EL (cell line): ENCODE measurements at regions not wholly inside any gene's neighbourhood (a gene's known extent, or its start where the extent isn't known, plus 50 kb on each side); places are given as distances from the start of the nearest gene placed in this dataset.

Experiments
- DNase-seq: peaks from one replicate; pipeline ENCODE4 v3.0.0-alpha.2; 2016

DNA sequence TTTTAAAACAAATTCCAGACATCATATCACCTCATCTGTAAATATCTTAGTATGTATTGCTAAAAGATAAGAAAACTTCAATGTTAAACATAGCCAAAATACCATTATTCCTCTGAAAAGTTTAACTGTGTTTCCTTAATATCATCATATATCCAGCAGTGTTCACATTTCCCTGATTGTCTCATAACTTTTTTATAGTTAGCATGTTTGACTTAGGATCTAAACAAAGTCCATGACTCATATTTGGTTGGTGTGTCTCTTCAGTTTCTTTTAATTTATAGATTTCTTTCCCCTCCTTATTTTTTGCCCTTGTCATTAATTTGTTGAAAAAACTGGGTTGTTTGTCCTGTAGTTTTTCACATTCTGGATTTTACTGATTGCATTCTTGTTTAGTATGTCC, 163.0 kb downstream of the RPS12 start:
- DNase-seq, result no peak

DNA sequence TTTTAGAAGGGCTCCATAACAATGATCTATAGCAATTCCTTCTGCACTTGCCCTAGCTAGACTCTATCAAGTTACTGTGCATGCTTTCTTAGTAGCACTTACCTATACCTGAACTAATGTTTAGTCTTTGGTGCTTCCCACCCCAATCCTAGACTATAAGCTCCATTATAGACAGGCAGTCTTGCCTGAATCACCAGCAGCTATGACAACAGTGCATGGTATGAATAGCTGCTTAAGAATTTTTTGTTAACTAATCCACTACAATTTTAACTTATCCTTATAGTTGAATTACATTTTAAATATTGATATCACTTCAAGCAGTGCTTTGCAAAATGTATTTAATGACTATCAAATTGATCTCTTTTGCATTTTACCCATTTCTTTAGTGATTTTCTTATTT, 164.3 kb downstream of the RPS12 start:
- no peak for DNase-seq

DNA sequence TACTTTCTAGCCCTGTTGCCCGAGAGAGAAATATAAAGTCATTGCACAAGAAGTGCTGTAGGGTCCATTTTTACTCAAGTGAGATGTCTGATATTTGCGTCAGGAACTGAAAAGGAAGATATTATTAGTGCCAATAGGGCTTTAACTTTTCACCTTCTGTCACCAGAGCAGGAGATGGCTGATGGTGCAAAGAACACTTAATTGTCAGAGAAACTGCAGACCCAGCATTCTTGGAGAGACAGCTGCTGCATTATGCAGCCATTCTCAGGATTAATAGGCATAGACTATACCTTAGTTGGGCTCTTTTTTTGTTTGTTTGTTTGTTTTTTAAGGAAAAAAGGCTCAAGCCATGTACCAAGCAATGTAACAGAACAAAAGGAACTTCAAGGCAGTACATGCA, 179.4 kb downstream of the RPS12 start:
- DNase-seq, result no peak

DNA sequence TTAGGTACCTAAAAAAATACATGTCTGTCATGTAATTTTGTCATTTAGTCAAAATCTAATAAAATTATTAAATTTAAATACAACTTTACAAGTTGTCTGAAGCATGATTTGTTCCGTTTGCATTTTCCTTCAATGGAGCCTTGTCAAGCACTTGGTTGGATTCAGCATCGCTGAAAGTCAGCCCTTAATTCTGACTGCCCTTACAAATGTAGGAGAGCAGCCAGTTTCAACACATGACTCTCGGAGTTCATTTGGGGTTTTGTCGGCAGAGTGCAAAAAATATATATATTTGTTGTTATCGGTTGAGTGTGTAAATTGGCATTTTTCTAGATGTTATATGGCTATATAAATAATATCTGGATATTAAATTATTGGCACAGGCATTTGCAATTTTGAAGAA, 180.6 kb downstream of the RPS12 start:
- no peak for DNase-seq

DNA sequence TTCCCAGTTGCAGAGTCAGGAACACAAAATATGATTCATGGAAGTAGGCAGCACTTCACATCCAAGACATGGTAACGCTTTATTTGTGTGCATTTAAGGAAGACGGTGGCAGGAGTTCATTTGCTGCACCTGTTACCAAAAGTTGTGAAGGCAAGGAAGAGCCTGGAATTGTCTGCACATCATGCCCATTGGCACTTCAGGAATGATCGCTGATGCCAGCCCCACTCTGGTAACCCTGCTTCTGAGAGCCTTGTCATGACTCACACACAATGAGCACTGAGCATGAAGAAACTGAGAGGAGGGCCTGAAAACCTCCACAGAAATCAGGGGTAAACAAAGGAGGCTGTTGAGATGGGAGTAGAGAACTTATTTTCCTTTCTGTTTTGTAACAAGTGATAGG, 181.1 kb downstream of the RPS12 start:
- DNase-seq, result no peak

DNA sequence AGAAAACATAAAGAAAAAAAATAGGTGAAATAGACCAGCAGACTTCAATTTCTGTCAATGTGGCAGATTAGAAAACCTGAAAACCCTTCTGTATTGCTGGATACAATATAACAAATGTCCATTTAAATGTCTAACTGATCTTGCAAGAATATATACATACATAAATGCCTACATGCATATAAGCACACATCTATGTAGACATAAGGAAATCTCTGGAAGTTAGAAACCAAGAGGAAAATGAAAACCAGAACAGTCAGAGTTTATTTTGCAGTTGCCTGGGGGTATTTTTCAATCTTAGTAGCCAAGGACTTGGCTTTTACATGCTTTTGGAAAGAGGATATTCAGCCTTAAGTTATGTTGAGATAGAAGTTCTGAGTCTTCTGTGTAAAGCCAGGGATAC, 184.0 kb downstream of the RPS12 start:
- DNase-seq, result no peak

DNA sequence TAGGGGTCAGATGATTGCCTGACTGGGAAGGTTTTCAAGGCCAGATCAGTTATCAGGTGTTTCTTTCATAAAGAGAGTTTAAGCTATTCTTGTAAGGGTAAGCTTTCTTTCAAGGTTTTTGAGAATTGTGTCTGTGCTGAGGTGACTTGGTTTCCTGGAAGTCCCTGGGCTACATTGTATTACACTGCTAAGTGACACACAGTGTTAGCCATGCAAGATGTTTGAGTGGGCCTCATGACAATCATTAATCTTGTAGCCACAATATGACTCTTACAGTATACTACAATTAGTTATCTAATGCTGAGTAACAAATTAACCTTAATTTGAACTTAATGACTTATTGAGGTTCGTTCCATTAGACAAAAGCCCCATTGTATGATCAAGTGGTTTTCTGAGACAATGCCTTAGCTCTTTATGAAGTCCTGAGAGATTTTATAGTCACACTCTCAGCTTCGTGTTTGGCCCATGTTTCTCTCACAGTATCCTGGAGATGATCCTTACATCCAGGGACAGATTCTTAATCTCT, 186.7 kb downstream of the RPS12 start:
- DNase-seq, result no peak

DNA sequence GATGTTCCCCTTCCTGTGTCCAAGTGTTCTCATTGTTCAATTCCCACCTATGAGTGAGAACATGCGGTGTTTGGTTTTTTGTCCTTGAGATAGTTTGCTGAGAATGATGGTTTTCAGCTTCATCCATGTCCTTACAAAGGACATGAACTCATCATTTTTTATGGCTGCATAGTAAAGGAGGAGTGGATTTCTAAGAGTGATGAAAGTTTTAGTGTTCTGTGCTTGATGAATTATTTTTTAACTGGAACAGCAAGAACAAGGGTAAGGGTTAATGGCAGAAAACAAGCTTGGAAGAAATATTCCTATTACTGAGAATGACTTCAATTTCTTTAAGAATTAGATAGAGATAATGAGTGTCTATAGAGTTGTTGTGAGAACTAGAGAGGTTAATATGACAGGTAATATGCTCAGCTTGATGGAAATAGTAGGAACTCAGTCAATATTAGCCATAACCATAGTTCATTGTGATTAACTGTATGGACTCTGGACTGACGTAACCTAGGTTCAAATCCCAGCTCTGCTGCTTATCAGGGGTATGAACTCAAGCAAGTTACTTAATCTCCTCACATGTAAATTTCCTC, 190.0 kb downstream of the RPS12 start:
- DNase-seq, result no peak

DNA sequence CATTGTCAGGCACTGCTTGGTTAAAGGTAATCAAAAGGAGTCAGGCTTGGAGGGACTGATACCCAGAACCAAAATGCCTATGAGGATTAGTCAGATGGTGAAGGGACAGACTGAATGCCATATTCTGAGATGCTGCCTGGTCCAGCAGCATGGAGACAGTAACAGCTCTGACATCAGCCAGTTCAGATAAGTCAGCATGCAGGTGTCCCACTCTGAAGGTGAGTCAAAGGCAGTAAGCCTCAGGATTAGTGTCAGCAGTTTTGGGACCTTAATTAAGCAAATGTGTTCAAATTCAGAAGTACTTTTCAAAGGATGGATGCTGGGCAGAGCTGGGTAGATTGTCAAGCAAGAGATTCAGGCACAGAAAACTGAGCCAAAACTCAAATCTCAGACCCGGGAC, 198.4 kb downstream of the RPS12 start:
- no peak for DNase-seq

DNA sequence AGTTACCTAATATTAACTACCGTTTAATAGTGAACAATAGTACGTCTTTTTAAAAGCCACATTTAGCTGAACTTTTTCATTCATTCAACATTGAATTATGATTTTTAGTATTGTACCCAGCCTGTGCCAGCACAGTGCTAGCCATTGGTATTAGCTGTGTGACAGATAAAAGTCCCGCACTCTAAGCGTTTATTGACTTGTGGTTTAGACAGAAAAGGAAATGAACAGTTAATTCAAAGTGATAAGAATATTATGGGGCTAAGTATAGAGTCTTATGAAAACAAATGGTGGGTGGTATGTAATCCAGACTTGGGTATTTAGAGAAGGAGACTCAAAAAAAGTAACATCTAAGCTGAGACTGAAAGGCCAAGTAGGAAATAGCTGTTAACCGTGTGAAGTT, 202.3 kb downstream of the RPS12 start:
- no peak for DNase-seq

DNA sequence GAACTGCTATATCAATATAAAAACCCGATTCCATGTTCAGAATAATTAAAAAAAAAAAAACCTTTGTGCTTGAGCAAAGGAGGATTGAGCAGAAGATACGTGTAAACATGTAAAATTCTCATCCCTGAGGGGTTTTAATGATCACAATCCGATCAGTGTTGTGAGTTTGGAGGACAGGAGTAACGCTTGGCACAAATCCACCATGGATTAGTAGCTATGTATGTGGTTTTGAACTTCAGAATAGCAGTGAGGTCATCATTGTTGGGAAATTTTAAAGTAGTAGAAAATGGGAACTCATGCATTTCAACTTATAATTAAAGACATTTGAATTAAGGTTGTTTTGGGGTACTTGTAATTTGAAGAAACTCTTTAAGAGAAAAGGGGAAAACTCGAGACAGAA, 203.2 kb downstream of the RPS12 start:
- no peak for DNase-seq

DNA sequence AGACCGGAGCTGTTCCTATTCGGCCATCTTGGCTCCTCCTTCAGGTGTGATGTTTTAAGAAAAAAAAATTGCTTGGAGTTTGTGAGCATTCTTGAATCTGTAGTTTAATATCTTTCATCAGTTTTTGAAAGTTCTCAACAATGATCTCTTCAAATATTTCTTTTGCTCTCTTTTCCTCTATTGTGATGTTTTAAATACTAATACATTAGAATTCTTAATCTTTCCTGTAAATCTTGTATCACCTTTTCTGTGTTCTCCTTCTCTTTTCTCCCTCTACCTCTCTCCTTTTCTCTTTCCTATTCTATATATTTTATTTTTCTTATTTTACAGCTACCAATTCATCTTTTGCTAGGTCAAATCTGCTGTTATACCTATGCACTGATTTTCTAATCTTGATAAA, 212.3 kb downstream of the RPS12 start:
- DNase-seq, result no peak

DNA sequence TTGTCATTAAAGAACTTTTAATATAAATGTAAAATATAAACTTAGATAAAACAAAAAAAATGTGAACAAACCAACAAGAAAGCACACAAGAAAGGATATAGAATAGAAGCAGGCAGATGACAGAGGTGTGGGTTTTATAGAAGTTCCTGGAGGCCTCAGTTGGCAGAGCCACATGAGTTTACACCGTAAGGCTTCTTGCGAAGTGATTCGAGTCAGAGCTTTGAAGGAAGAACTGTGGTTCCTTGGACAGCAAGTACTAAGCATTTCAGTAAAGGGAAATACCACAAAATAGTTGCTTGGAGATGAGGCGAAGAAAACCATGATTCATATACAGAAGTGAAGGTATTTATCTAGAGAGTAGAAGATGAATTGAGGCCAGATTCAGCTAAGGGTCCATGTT, 207.9 kb upstream of the EYA4 start:
- no peak for DNase-seq

DNA sequence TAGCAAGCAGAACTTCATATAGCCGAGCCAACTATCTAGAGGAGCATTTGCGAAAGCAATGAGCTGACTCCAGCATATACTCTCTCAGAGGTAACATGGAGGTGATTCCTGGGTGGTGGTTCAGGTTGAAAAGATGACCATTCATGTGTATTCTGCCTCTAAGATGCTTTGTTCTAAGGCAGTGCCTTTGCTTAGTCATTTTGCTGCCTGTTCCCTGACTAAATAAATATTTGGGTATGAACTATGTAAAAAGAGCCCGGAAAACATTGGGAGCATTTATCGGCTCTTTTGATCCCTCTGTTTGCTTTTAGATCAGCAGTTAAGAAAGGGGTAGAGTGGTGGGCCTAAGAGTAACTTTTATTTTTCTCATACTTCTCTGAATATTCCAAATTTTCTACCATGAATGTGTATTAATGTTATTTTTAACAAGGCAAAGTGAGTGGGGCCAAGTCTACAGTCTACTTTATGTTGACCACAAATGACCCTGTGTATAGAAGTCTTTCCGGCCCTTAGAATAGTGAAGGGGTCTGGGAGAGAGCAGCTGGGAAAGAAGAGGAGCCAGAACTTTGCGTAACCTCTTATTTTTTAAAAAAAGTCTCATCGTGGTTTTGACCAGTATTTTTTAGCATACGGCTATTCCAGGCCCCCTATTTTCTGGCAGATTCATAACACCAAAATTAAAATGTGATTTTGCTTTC, 206.5 kb upstream of the EYA4 start:
- DNase-seq, result no peak

DNA sequence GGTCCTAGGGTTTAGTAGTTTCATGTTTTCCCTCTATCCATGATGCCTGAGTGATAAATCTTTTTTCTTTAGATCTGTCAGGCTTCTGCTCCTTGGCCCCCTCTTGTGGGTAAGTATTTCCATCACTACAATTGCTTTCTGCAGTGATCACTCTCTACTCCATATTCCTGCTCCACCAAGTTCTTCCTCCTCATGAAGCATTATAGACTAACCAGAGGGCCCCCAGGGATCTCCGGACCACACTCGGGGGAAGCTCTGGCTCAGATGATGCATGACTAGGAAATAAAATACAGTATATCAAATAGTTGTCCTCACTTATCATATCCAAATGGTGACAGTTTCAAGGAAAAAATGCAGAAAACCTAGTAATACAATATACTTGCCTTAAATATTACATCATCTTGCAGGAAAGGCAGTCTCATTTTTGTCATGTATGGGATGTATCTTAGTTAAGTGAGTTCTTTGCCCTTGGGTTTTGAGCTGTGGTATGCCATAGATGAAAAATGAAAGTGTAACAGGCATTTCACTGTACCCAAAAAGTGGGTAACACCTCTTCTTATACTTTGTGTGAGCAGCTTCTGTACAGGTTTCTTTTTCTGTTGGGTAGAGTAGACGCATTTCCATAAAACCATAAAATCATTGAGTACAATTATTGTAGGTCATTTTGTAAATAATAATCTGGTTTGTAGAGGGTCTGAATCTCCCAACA, 200.9 kb upstream of the EYA4 start:
- peak; percentile 14 for DNase-seq

DNA sequence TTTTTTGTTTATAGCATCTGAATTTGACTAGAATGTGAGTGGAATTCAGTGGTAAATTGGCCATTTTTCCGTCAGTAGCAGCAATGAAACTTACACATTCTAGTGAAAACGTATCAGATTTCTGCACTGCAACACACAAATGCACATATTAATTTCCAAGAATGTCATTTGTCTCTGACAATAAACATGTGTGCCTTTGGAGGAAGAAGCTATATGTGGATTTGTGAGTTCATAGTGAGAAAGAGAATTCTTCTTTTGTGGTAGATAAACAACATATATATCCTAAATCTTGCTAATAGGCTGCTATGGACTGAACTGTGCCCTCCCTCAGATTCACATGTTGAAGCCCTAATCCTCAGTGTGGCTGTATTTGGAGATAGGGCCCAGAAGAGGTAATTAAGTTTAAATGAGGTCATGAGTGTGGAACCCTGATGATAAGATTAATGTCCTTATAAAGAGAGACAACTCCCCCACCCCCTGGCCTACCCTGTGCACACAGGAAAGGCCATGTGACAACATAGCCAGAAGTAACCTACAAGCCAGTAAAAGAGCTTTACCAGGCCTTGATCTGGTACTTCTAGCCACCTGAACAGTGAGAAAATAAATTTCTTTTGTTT, 200.2 kb upstream of the EYA4 start:
- no peak for DNase-seq

DNA sequence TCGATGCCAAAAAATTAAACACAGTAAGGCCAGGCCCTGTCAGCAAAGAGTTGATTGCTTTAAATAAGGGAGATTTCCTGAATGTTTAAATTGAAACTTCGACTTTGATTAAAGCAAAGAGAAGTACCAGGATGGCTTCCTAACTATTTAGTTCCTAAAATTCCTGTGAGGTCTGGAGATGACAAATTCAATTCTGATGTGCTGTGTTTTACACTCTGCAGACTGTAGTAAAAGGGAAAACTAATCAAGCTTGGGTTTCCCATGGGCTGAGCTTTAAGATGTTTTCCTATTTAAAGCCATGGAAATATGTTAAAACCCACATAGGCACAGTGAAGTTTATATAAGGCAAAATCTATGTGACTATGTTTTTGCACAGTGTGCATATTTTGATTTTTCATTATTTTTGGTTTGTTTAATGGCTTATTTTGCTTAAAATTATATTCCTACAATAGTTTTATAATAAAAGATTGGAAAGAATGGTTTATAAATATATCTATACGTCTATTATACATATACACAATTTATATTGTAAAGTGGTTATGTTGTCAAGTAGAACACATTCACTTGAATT, 198.5 kb upstream of the EYA4 start:
- no peak for DNase-seq

DNA sequence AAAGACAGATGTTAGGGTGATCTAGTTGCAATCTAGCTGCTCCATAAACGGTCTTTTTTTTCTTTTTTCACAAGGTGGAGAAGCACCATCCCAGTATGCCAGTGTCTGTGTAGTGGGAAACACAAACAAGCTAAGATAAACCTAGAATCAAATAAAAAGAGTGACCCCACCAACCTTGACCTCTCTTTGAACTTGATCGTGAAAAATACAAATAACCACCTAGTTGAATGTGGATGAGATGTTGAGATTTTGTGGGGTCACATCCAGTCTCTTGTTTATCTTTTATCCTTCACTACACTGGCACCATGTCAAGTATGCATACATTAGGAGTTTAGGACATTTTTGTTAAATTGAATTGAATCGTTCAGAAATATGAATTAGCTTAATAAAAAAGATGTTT, 194.6 kb upstream of the EYA4 start:
- DNase-seq, result no peak

DNA sequence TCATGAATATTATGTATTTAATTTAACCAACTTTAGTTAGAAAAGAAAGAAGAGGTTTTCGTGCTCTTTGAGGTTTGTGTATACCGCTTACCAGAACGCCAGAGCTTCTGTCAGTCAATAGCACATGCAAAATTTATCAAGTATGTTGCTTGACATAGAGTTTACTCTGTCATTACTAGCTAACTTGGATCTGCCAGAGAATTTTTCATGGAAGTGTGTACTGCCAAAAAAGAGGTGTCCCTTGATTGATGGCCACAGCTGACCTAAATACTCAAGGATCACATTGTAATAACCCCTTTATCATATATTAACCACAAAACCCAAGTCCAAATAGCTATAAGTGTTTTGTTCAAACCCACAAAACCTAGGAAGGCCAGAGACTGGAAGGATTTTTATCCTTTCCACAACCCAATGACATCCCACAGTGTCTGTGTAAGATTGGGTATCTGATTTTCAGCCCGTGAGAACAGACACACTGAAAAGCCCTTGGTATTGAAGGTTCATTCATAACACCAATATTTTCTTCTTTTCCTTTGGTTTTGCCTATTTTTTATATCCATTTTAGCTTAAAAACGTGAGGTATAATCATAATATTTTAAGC, 194.0 kb upstream of the EYA4 start:
- no peak for DNase-seq

DNA sequence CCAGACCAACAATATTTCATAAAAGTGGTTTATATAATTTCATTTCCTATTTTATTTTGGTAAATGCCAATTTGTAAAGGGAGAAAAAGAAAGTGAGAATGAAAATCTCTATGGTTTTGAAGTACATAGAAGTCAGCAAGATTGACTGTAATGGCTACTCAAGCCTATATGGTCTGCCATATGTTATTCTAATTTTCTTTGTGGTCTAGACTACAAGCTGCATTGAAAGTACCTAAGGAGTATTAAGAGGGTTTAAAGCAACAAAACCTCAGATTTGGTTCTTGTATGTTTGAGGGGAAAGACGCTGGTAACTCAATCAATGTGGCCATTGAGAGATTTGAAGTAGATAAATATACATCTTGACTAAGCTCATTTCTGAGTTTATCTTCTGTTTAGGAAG, 193.5 kb upstream of the EYA4 start:
- DNase-seq, result no peak

DNA sequence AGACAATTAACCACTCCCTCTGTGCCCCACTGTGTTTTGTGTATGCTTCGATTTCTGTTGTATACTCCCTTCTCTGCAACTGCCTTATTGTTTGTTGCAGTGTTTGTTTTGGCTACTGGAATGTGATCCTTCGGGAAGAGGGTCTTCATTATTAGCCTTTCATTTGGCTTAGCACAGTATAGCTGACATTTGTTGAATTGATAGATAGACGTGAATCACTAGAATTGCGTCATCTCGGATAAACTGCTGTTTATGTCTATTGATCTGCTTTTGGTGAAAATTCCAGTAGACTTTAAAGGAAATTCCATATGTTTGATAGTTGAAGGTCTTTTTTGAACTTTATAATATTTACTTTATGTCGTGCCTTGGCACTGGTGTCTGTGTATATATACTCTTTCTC, 189.9 kb upstream of the EYA4 start:
- no peak for DNase-seq

DNA sequence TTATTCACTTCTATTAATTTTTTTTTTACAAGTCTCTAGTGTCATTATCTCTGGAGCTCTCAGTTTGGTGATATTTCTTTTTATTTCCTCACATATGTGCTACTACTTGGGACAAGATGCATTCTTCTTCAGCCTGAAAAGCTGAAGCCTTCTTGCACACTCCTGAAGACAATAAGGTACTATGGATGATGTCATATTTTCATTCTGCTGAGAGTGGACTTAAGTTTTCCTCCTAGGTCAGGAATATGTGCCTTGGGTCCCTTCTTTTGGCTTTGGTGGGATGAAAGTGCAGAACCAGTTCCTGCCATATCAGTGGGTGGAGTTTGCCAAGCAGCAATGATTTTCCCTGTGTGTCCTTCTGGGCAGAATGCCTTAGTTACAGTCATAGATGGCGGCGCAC, 188.7 kb upstream of the EYA4 start:
- no peak for DNase-seq

DNA sequence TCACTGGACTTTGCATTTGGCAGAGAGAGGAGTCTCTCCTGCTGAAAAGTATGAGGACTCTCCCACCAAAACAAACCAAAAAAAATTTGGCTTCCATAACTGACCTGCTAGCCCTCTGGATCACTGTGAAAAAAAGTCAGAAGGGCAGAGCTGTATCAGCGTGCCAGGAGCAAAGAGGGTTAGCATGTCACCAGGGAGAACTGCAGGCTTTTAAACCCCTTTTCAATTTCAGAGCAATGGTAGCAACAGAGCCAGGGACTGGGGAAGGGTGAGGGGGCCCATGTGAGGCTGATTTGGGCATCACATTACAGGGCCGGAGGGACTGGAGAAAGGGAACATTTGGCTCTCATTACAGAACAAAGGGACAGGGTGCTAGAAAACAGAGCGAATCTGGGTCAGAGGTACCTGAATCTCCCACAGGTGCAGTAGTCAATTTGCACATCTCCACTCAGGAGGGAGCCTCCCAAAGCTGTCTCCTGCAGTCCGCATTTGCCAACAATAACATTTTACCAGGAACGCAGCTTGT, 185.7 kb upstream of the EYA4 start:
- no peak for DNase-seq
